Liver (tissue), 3 donors: ENCODE measurements at regions not wholly inside any gene's neighbourhood (a gene's known extent, or its start where the extent isn't known, plus 50 kb on each side); places are given as distances from the start of the nearest gene placed in this dataset.

Experiments used
- CTCF ChIP-seq: fragments of 150-350 bp; IDR thresholded peaks from 2 replicates; pipeline ENCODE4 v1.5.1; 2017; ENCODE audit warnings: improper control_type of control experiment, low read depth, low read length; ENCODE audit not compliant: missing input control
- EGR1 ChIP-seq, 2 donors: IDR thresholded peaks; 2 replicates each; pipeline ENCODE4 v1.6.1; 2016 to 2018; ENCODE audit warnings: antibody characterized with exemption in 2 of 2, low read depth in 2 of 2
- FOXA1 ChIP-seq: IDR thresholded peaks from 2 replicates; pipeline ENCODE4 v1.6.1; 2016; ENCODE audit warnings: antibody characterized with exemption
- RAD21 ChIP-seq, 2 donors: IDR thresholded peaks; 2 replicates each; pipeline ENCODE4 v1.6.1; 2016; ENCODE audit warnings: antibody characterized with exemption in 2 of 2, mild to moderate bottlenecking in 2 of 2
- YY1 ChIP-seq: IDR thresholded peaks from 2 replicates; pipeline ENCODE4 v1.6.1; 2016; ENCODE audit warnings: antibody characterized with exemption, mild to moderate bottlenecking
- donor health status: healthy.
- donor health status: healthy.

GRCh38 chr10:115030483-115031200 is 62.5 kb upstream of the ATRNL1 start:
- no peak for TF ChIP-seq CTCF
- TF ChIP-seq RAD21 (IDR thresholded peaks at IDR 0.05) = no peak
- no peak for TF ChIP-seq YY1
- no peak for TF ChIP-seq FOXA1
- TF ChIP-seq EGR1 (IDR thresholded peaks at IDR 0.05; ENCODE audit: low read depth in 2 of 2) = no peak
